Right lobe of liver (tissue), 6 donors: ENCODE measurements at regions not wholly inside any gene's neighbourhood (a gene's known extent, or its start where the extent isn't known, plus 50 kb on each side); places are given as distances from the start of the nearest gene placed in this dataset.

Experiments used
- ATAC-seq, 4 donors: fragments of 200-7000 bp; cut with Tn5 transposase; one replicate each; pipeline ENCODE4 v1.9.1; 2020; ENCODE audit warnings: mild to moderate bottlenecking in 4 of 4, moderate library complexity in 4 of 4
- DNase-seq, 3 donors: peaks; one replicate each; pipeline ENCODE4 v3.0.0-alpha.2; 2020
- H3K27ac ChIP-seq, 3 donors: fragments of 200-600 bp; one replicate each; pipeline ENCODE4 v1.8.0; 2022
- H3K27me3 ChIP-seq, 2 donors: fragments of 200-600 bp; one replicate each; pipeline ENCODE4 v1.8.0; 2022
- H3K36me3 ChIP-seq, 4 donors: fragments of 200-600 bp; sonication (generic) in 1 of 4; one replicate each; pipeline versions ENCODE4 v1.5.1 to v1.8.0; 2017 to 2022; ENCODE audit warnings: control low read depth in 1 of 4
- H3K4me1 ChIP-seq, 4 donors: fragments of 200-600 bp; sonication (generic) in 1 of 4; one replicate each; pipeline versions ENCODE4 v1.5.1 to v1.8.0; 2017 to 2022; ENCODE audit warnings: control low read depth in 1 of 4
- H3K4me3 ChIP-seq, 3 donors: fragments of 200-600 bp; one replicate each; pipeline ENCODE4 v1.8.0; 2022
- H3K9me3 ChIP-seq, 4 donors: fragments of 200-600 bp; sonication (generic) in 1 of 4; one replicate each; pipeline versions ENCODE4 v1.5.1 to v1.8.0; 2017 to 2022; ENCODE audit warnings: control low read depth in 1 of 4
- CTCF ChIP-seq, 4 donors: fragments of 200-600 bp in 3 of 4; fragments of 450-650 bp in 1 of 4; IDR thresholded peaks; one replicate each; pipeline versions ENCODE4 v1.5.1 to v1.8.0; 2016 to 2022; ENCODE audit warnings: antibody characterized with exemption in 4 of 4, mild to moderate bottlenecking in 2 of 4
- POLR2A ChIP-seq: fragments of 450-650 bp; IDR thresholded peaks from one replicate; pipeline ENCODE4 v1.6.1; 2017; ENCODE audit warnings: antibody characterized with exemption, mild to moderate bottlenecking
- WGBS: methylation state at CpG from one replicate; pipeline ENCODE4 v1.1.6; 2018; ENCODE audit warnings: low coverage, low lambda C conversion rate; ENCODE audit not compliant: insufficient coverage; ENCODE audit errors: missing lambda C conversion rate; 5-methylcytosine and 5-hydroxymethylcytosine counted together
- intact Hi-C, 2 donors: fragments of 100-400 bp; cut with DNase I; formaldehyde crosslinking; loops; one replicate each; pipeline versions ENCODE4 v1.11.2 to v1.14.1; 2022
- donor health status: DM: no; HTN: yes; CAD: no.
- donor health status: DM: no; HTN: no; CAD: no.
- donor health status: DM: no; HTN: no; CAD: no.
- donor health status: DM: no; HTN: yes; CAD: no.
- donor health status: DM: no; HTN: yes; CAD: no.

GRCh38 chr3:81439108-81439507 is 322.3 kb downstream of the GBE1 start:
- 43% methylated on average over 1 of the region's 1 CpG for WGBS
- H3K4me3 ChIP-seq, result no peak overlapping the region

GRCh38 chr3:81437683-81438082 is 323.8 kb downstream of the GBE1 start:
- WGBS, result 60% methylated on average over 1 of the region's 3 CpGs

More at GRCh38 chr3:81439108-81439507, 322.3 kb downstream of the GBE1 start:
- no peaks in the 10 kb centered on the region for H3K4me1 ChIP-seq
- H3K9me3 ChIP-seq, result no peaks in the 10 kb centered on the region
- intact Hi-C loops, result no loop called here
- no peak overlapping the region for H3K27ac ChIP-seq
- ATAC-seq (no peak), DNase-seq (no peak)
- TF ChIP-seq POLR2A (no peak), CTCF (IDR thresholded peaks at IDR 0.05) (no peak)
- H3K27me3 ChIP-seq, result no peaks in the 10 kb centered on the region
- H3K36me3 ChIP-seq, result no peaks in the 10 kb centered on the region

GRCh38 chr3:81436182-81436581 is 325.3 kb downstream of the GBE1 start:
- Histone ChIP-seq H3K27me3 (no peaks in the 10 kb centered on the region), H3K36me3 (no peaks in the 10 kb centered on the region), H3K4me1 (no peaks in the 10 kb centered on the region), H3K9me3 (no peaks in the 10 kb centered on the region), H3K4me3 (no peak overlapping the region), H3K27ac (no peak overlapping the region)
- TF ChIP-seq POLR2A, result no peak
- no peak for TF ChIP-seq CTCF (IDR thresholded peaks at IDR 0.05)
- DNase-seq (no peak), ATAC-seq (no peak)
- intact Hi-C loops, result no loop called here
- 79% methylated on average over 3 of the region's 3 CpGs for WGBS

More at GRCh38 chr3:81437683-81438082, 323.8 kb downstream of the GBE1 start:
- intact Hi-C loops, result no loop called here
- Histone ChIP-seq H3K4me1 (no peaks in the 10 kb centered on the region), H3K27me3 (no peaks in the 10 kb centered on the region), H3K36me3 (no peaks in the 10 kb centered on the region), H3K9me3 (no peaks in the 10 kb centered on the region), H3K4me3 (no peak overlapping the region), H3K27ac (no peak overlapping the region)
- ATAC-seq (no peak), DNase-seq (no peak)
- TF ChIP-seq CTCF (IDR thresholded peaks at IDR 0.05) (no peak), POLR2A (no peak)

DNA sequence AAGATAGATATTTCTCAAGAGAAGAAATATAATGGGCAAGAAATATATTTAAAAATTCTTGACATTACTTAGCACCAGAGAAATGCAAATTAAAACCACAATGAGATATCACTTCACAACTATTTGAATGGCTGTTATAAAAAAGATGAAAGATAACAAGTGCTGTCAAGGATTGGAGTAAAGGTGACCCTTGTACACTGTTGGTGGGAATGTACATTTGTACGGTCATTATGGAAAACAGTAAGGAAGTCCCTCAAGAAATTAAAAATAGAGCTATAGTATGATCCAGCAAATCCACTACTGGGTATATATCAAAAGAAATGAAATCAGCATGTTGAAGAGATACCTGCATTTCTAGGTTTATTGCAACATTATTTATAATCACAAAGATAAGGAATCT is 326.4 kb downstream of the GBE1 start:
- H3K4me1 ChIP-seq, result no peaks in the 10 kb centered on the region
- no peak for DNase-seq
- no peak overlapping the region for H3K27ac ChIP-seq
- ATAC-seq, result no peak
- TF ChIP-seq CTCF (IDR thresholded peaks at IDR 0.05) (no peak), POLR2A (no peak)
- no peaks in the 10 kb centered on the region for H3K9me3 ChIP-seq
- 89% methylated on average over 1 of the region's 1 CpG for WGBS
- H3K4me3 ChIP-seq, result no peak overlapping the region
- no peaks in the 10 kb centered on the region for H3K27me3 ChIP-seq
- no peaks in the 10 kb centered on the region for H3K36me3 ChIP-seq
- intact Hi-C loops, result no loop called here

- Histone ChIP-seq H3K4me3 (no peak overlapping the region), H3K27me3 (no peaks in the 10 kb centered on the region), H3K4me1 (no peaks in the 10 kb centered on the region), H3K27ac (no peak overlapping the region), H3K36me3 (no peaks in the 10 kb centered on the region), H3K9me3 (no peaks in the 10 kb centered on the region)
- WGBS, result 50% methylated on average over 3 of the region's 3 CpGs
- no peak for TF ChIP-seq POLR2A
- no peak for TF ChIP-seq CTCF (IDR thresholded peaks at IDR 0.05)
- ATAC-seq, result no peak
- intact Hi-C loops, result no loop called here
- no peak for DNase-seq
These were observed 327.3 kb downstream of the GBE1 start for GRCh38 chr3:81434161-81434560.
